GM21737 (cell line): ENCODE measurements at regions not wholly inside any gene's neighbourhood (a gene's known extent, or its start where the extent isn't known, plus 50 kb on each side); places are given as distances from the start of the nearest gene placed in this dataset.
"Not testable (repeated sequence)": the region's sequence is repeated elsewhere in the genome, so short reads cannot be mapped to it uniquely, and the experiment has no call there.

Experiments used
- ATAC-seq: cut with Tn5 transposase; IDR thresholded peaks from one replicate; pipeline ENCODE4 v1.9.1; 2021; ENCODE audit warnings: mild to moderate bottlenecking, moderate library complexity; ENCODE audit not compliant: unreplicated experiment

DNA sequence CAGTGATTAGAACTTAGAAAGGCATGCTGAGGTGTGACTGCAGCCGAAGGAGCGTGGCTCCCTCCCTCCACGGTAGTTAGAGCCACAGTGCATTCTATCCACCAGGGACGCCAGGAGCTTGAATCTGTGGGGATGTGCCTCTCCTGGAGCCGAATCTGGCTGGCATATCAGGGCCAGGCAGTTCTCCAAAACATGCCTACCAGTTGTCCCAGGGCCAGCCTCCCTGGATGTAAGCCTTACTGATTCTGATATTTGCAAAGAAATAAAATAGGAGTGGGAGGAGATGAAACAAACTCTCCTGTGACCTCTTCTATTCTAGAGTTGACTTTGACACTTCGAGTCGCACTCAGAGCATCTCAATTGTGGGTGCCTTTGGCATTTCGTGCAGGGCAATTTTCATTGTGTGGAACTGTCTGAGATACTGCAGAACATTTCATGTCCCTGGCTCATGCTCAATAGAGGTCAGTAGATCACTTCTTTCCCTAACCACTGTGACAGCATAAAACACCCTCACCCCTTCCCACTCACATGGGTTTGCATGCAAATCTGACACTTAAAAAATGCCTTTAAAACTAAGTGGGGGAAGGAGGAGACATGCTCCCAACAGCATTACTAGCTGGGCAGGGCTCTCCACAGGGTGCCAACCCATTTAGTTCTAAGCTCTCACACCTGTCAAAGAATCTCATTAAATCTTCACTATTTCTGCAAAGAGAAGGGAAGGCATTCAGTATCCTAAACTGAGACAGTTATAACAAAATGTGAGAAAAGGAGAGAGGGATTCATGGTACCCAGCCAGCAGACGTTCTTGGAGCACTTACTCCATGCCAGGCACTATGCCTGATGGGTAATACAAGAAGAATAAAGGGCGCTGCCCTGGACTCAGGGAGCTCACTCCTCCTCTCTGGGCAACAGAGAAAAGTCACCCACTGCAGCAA lies 378.9 kb downstream of the PREX1 start:
- ATAC-seq: no peak

DNA sequence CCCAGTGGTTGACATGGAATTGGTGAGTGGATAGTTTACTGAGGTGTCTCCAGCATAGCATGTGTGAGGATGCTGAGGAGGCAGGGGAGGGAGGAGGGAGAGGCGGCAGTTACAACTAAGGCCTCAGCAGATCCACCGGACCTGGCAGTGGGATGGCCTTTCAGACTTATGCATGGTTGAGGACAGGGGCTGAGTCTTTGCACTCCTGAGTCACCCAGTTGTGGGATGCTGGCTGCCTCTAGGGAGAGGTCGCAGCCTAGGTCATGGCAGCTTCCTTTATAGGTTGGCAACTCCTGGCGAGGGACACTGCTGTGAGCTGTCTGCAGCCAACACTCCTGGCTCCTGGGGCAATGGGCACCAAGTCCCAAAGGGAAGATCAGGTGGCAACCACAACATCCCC lies 380.3 kb downstream of the PREX1 start:
- no peak for ATAC-seq

DNA sequence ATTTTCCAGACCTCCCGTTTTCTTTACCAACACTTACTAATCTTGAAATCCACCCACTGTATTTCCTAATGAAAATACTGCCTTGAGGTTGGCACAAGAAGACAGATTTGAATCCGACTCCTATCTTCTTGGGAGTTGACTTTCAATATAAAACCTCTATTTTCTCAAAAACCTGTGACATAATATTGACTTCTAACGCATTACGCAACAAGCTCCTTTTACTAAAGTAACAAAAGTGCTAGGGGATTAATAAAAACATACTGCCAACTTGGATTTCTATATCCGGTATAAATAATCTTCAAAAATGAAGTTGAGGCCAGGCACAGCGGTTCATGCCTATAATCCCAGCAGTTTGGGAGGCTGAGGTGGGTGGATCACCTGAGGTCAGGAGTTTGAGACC lies 382.0 kb downstream of the PREX1 start:
- no peak for ATAC-seq

DNA sequence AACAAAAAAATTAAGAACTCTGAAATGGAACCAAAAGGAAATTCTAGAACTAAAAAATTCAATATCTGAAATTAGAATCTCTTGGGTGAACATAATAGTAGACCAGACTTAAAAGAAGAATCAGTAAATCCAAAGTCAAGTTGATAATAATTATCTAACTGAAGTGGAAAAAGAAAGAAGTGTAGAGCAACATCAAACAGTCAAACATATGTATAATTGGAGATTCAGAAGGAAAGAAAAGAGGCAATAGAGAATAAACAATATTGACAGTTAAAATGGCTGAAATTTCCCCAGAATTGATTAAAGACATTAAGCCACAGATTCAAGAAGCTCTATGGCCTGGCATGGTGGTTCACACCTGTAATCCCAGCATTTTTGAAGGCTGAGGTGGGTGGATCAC lies 383.6 kb downstream of the PREX1 start:
- ATAC-seq: no peak

DNA sequence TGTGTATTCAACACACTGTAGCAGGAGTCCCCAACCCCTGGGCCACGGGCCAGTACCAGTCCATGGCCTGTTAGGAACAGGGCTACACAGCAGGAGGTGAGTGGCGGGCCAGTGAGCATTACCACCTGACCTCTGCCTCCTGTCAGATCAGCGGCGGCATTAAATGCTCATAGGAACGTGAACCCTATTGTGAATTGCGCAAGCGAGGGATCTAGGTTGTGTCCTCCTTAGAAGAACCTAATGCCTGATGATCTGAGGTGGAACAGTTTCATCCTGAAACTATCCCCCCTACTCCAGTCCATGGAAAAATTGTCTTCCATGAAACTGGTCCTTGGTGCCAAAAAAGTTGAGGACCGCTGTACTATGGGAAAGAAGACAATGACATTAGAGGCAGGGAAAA lies 386.9 kb downstream of the PREX1 start:
- no peak for ATAC-seq

DNA sequence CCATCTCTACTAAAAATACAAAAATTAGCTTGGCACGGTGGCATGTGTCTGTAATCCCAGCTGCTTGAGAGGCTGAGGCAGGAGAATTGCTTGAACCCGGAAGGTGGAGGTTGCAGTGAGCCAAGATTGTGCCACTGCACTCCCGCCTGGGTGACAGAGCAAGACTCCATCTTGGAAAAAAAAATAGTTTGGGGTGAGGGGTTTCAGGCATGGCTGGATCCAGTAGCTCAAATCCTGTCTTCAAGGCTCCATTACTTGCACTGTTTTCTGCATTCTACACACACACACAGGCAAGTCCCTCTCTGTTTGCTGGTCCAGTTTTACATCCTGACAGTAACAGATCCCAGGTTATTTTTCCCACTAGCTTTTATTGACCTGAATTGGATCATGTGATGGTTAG lies 387.5 kb downstream of the PREX1 start:
- ATAC-seq: not testable (repeated sequence)

DNA sequence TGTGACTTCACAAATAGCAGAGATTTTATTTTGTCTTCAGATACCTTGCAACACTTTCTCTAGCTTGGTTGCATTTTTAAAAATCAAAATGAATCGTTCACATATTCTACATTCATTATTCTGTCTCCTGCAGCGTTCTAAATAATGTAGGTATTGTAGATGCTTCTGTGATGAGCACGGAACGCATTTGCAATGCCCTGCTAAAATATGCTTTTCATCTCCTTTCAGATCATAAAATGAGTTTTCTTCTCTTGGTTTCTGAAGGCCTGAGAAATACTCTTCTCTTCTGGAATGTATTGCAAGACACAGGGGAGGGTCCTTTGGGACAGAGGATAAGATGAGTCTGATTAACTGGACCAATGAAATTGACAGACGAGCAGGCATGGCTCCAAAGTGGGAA lies 390.7 kb downstream of the PREX1 start:
- ATAC-seq: no peak

DNA sequence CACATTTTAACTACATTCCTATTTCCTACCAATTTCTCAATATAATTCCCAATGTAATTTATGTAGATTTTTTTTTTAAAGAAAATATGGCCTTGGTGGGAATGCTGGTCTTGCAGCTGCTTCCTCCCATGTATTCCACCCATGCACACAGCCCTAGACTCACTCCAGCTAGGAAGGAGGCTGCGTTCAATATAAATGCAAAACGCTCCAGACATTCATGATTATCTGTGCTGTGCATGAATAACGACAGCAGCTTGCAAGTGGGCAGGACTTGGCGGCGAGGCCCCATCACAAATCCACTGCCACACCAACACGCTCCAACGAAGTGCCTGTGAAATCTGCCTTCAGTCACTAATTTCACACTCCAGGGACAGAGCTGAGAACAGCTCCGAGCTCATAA lies 391.2 kb downstream of the PREX1 start:
- not testable (repeated sequence) for ATAC-seq

DNA sequence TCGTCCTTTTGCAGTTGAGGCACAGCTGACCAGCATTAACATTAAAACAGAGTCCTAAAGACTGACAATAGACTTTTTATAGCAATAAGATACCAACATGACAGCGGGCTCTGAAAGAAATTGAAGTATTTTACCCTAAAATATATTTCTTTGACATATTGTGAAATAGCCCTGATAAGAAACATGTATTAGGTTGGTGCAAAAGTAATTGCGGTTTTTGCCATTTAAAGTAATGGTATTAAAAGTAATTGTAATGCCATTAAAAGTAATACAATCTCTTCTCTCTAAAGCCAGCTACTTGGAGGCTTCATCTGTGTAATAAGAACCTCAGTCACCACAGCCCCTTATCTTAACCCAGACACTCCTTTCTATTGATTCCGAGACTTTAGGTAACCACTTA lies 394.6 kb downstream of the PREX1 start:
- no peak for ATAC-seq

DNA sequence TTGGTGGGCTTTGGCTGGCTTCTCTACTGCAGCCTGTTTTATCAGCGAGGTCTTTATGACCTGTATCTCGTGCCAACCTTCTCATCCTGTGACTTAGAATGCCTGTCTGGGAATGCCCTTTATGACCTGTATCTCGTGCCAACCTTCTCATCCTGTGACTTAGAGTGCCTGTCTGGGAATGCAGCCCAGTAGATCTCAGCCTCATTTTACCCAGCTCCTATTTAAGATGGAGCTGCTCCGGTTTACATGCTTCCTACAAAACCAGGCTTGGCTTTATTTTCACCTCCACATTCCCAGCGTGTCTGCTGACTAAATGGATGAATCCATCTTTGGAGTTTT lies 395.3 kb downstream of the PREX1 start:
- ATAC-seq: no peak

DNA sequence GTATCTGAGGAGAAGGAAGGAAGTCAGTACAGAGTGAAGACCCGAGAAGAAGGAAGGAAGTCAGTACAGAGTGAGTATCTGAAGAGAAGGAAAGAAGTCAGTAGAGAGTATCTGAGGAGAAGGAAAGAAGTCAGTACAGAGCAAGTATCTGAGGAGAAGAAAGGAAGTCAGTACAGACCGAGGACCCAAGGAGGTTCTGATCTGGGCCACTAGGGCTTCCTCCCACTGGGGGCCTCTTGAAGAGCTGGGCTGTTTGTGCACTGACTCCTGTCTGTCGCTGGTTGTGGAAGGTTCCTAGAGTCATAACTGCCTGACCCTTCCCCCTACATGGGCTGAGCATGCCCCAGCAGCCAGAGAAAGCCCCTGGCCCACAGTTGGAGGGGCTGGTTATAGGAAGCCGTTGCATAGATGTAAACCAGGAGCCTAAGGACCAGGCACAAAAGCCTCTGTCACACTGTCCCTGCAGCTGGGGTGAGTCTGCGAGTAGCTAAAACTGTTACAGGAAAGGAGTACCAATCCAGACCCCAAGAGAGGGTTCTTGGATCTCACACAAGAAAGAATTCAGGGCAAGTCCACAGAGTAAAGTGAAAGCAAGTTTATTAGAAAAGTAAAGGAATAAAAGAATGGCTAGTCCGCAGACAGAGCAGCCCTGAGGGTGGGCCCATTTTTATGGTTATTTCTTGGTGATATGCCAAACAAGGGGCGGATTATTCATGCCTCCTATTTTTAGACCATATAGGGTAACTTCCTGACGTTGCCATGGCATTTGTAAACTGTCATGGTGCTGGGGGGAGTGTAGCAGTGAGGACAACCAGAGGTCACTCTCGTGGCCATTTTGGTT lies 395.9 kb downstream of the PREX1 start:
- no peak for ATAC-seq

DNA sequence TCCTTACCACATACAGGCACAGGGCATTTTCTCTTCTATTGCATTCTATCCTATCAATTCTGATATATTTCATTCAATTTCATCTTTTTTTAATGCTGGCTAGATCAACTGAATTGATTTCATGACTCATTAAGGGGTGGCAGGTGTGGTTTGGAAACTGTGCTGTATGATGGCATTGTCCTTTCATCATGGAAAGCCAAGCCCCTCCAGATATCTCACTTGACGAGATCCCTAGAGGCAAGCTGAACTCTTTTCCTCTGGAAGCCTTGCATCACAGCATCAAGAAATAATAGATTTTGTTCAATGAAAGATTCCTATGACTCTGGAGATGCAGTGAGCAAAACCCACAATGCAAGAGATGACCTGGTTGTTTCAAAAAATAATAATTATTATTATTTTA lies 401.2 kb downstream of the PREX1 start:
- no peak for ATAC-seq

DNA sequence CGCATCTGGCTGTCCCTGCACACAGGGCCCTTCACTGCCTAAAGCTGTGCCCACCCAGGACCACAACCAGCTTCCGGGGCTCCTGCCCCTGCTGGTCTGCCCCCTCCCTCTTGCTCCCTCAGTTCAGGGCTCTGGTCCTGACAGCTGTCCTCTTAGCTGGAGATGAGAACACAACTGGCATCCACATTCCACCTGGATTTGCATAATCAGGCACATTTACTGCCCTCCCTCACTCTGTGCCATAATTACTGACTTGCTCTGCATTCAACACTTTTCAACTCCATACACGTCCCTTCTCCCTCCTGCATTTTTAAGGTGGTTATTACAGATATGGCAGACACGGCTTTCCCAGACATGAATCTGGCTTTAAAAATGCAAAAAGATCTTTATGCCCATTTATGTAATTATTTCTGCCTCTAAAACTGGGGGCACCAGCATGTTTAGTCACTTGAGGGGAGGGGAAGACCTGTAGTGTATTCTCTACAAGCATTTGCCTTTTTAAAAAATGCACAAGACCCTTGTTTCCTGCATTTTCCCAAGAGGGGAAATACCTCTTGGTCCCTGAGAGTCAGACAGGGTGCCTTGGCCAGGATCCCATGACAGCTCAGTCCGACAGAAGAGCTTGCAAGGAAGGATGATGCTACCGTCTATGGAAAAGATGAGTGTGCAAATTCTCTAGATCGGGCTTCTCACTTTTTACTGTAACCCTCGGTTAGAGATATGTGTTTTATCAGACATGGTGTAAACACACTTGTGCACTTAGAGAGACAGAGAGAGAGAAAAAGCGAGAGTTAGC lies 401.8 kb downstream of the PREX1 start:
- ATAC-seq: no peak

DNA sequence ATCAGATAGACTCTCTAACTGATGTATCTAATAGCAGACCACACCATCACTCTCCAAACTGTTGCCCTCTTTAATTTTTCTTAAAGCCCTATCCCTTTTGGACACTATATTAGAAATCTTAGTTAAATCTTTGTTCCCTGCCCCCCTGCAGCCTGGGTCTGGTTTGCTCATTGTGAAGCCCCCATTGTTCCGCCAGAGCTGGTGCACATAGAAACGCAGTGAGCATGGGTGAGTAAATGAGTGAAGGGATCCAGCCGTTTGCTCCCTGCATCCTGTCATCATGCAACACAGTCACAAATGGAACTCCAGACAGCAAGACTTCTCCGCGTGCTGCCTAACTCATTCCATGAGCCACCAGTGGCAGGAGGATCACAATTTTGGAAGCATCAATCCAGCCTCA lies 402.5 kb downstream of the PREX1 start:
- ATAC-seq: no peak

DNA sequence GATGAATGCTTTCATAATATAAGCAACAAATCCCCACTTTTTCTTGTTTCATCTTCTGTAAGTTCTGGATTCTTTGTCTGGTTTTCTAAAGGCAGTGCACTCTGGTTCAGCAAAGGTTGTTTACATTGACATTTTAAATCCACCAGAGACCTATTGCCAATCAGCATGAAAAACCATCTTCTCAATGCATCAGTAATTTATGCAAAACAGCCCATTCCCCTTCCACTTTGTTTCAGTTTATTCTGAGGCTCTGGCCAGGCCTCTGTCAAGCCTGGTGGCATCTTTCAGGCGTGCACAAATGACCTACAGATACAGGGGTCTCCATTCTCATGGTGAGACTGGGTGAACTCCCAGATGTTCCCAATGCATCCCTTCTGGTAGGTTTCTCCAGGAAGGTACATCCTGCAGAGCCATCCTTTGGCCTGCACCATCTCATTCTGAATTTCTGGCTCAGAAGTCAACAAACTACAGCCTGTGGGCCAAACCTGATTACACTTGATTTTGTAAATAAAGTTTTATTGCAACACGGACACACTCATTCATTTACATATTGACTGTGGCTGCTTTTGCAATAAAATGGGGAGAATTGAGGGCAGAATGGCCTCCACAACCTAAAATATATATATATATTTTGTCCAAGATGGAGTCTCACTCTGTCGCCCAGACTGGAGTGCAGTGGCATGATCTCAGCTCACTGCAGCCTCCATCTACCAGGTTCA lies 405.4 kb downstream of the PREX1 start:
- no peak for ATAC-seq

DNA sequence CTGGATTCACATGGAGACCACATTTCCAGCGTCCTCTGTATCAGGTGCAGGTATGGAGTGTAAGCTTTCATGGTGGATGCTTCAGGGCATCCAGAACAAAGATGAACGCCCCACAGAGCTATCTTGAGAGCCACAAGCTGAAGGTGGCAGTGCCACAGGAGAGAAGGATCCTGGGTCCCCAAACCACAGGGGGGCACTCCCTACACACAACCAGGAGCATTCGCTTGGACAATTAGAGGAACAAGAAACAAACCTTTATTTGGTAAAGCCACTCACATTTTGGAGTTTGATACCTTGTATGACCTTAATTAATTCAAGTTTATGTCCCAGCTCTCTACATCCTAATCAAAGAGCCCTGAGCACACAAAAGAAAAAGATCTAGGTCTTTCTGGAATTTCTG lies 406.3 kb downstream of the PREX1 start:
- no peak for ATAC-seq

DNA sequence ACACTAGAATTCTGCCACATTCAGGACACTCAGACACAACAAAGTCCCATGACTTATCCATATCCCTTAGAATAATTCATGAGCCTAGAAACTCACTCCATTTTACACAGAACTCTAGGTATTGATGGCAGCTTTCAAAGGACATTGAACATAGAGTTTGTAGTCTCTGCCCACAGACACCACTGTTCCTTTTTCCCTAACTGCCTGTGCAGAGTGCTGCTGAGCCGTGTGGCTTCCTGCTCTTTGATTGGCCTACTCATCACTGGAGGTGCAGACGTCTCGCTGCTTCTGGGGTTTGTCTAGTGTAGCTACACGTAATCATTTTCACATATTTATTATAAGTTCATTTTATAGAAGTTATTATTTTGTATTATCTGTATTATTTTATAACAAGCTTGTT lies 407.6 kb downstream of the PREX1 start:
- ATAC-seq: no peak

DNA sequence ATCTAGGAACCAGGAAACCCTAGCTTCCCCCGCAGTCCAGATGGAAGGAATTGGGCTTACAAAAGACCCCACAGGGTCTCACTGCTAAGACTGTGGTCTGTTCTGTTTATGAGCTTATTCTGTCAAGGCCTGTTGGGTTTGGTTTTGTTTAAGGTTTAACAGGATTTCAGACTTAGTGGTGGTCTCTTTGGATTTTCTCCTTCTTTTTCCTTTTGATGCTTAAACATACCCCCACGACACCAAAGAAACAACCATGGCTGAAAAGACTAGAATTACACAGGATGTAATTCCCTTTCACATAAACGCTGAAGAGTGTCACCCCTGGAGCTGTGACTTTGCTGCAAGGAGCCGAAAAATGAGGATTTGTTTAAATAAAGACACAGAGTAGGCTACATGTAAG lies 408.6 kb downstream of the PREX1 start:
- ATAC-seq: no peak

DNA sequence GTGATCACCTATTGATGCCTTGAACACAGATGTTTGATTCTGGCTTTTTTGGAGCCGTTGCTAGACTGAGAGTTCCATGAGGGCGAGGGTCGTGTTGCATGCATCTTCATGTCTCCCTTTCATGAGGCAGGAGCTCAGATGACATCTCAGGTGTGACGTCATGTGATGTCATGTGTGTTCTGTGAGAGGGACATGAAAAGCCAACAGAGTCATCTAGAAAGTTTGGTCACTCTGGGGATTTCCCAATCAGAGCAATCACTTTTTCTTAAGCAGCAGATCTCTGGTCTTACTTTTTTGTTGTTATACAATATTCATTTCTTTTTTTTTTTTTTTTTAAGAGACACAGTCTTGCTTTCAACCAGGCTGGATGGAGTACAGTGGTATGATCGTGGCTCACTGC lies 411.8 kb downstream of the PREX1 start:
- no peak for ATAC-seq

DNA sequence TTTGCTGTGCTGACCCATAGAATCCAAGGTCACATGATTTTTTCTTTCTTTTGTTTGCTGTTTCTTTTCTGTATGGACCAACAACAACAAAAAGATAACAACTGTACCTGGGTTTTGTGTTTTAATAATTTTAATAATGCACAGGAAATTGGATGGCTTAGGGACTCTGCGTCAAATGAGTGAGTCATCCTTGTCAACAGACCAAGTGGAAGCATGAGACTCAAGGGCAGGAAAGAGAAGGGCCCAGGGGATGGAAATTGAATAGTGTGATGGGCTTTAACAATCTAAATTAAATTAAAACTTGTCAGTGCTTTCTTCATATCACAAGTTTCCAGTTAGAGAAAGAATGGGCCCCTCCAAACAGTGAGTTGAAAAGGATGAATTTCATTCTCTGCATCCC lies 413.0 kb downstream of the PREX1 start:
- ATAC-seq: no peak
